HEK293 (cell line): ENCODE measurements at regions not wholly inside any gene's neighbourhood (a gene's known extent, or its start where the extent isn't known, plus 50 kb on each side); places are given as distances from the start of the nearest gene placed in this dataset.

Experiments
- CTCF ChIA-PET: fragments of 350-600 bp; formaldehyde crosslinking; extraction: SDS; loops from one replicate; lab custom pipeline; 2021; ENCODE audit warnings: antibody characterized with exemption; lab: Yijun Ruan, JAX
- POLR2A ChIA-PET: fragments of 300-600 bp; formaldehyde crosslinking; extraction: SDS; loops from one replicate; lab custom pipeline; 2020; ENCODE audit warnings: antibody characterized with exemption, inconsistent platforms; lab: Yijun Ruan, JAX
- H3K27ac ChIP-seq: fragments of 200-500 bp; sonication (Bioruptor generic); 2 replicates; pipeline ENCODE4 v1.5.1; 2014; ENCODE audit warnings: low read depth, low read length, control low read depth, inconsistent platforms; ENCODE audit errors: extremely low read depth
- H3K36me3 ChIP-seq, 2 experiments: fragments of 200-500 bp in 1 of 2; sonication (Bioruptor generic) in 1 of 2; 1 replicate in 1 of 2; 2 replicates in 1 of 2; pipeline ENCODE4 v1.5.1; 2014 to 2017; ENCODE audit warnings: inconsistent platforms in 2 of 2, low read length in 2 of 2; ENCODE audit not compliant: control insufficient read depth in 2 of 2, insufficient read depth in 1 of 2
- H3K4me1 ChIP-seq: fragments of 200-500 bp; sonication (Bioruptor generic); 2 replicates; pipeline ENCODE4 v1.5.1; 2014; ENCODE audit warnings: mild to moderate bottlenecking, low read length, inconsistent platforms; ENCODE audit not compliant: control insufficient read depth, insufficient read depth
- H3K4me3 ChIP-seq: 2 replicates; pipeline ENCODE4 v1.5.1; 2011; ENCODE audit warnings: low read depth, mild to moderate bottlenecking, control low read depth, low read length, moderate library complexity
- H3K9me3 ChIP-seq: fragments of 200-500 bp; sonication (Bioruptor generic); 2 replicates; pipeline ENCODE4 v1.5.1; 2014; ENCODE audit warnings: low read depth, low read length, inconsistent platforms; ENCODE audit not compliant: control insufficient read depth, insufficient read depth
- BCL6B ChIP-seq: fragments of 450-650 bp; formaldehyde crosslinking; IDR thresholded peaks from 2 replicates; pipeline ENCODE4 v1.5.1; 2017; ENCODE audit warnings: missing biosample characterization, missing genetic modification characterization
- EGR2 ChIP-seq: fragments of 450-650 bp; formaldehyde crosslinking; IDR thresholded peaks from 2 replicates; pipeline ENCODE4 v1.5.1; 2016; ENCODE audit warnings: low read depth, missing biosample characterization, missing genetic modification characterization
- HIC1 ChIP-seq: fragments of 450-650 bp; formaldehyde crosslinking; IDR thresholded peaks from 2 replicates; pipeline ENCODE4 v1.5.1; 2016; ENCODE audit warnings: missing biosample characterization, missing genetic modification characterization
- MYNN ChIP-seq: fragments of 450-650 bp; formaldehyde crosslinking; IDR thresholded peaks from 2 replicates; pipeline ENCODE4 v1.5.1; 2016; ENCODE audit warnings: missing biosample characterization, missing genetic modification characterization, borderline replicate concordance
- MZF1 ChIP-seq: fragments of 450-650 bp; formaldehyde crosslinking; IDR thresholded peaks from 2 replicates; pipeline ENCODE4 v1.5.1; 2017; ENCODE audit warnings: missing biosample characterization, missing genetic modification characterization, borderline replicate concordance
- YY1 ChIP-seq: fragments of 450-650 bp; formaldehyde crosslinking; IDR thresholded peaks from 2 replicates; pipeline ENCODE4 v1.5.1; 2018; ENCODE audit warnings: missing biosample characterization, missing genetic modification characterization
- ZBTB6 ChIP-seq: fragments of 450-650 bp; formaldehyde crosslinking; IDR thresholded peaks from 2 replicates; pipeline ENCODE4 v1.5.1; 2017; ENCODE audit warnings: missing biosample characterization, missing genetic modification characterization
- ZFP3 ChIP-seq: fragments of 450-650 bp; formaldehyde crosslinking; IDR thresholded peaks from 2 replicates; pipeline ENCODE4 v1.5.1; 2016; ENCODE audit warnings: low read depth, missing biosample characterization, missing genetic modification characterization
- ZNF121 ChIP-seq: fragments of 450-650 bp; formaldehyde crosslinking; IDR thresholded peaks from 2 replicates; pipeline ENCODE4 v1.5.1; 2016; ENCODE audit warnings: missing biosample characterization, missing genetic modification characterization
- ZNF138 ChIP-seq: fragments of 450-650 bp; formaldehyde crosslinking; IDR thresholded peaks from 2 replicates; pipeline ENCODE4 v1.5.1; 2016; ENCODE audit warnings: missing biosample characterization, missing genetic modification characterization, borderline replicate concordance
- ZNF140 ChIP-seq: fragments of 450-650 bp; formaldehyde crosslinking; IDR thresholded peaks from 2 replicates; pipeline ENCODE4 v1.5.1; 2016; ENCODE audit warnings: missing biosample characterization, missing genetic modification characterization
- ZNF16 ChIP-seq: fragments of 450-650 bp; formaldehyde crosslinking; IDR thresholded peaks from 2 replicates; pipeline ENCODE4 v1.5.1; 2016; ENCODE audit warnings: low read depth, missing biosample characterization, missing genetic modification characterization
- ZNF248 ChIP-seq: fragments of 450-650 bp; formaldehyde crosslinking; IDR thresholded peaks from 2 replicates; pipeline ENCODE4 v1.5.1; 2017; ENCODE audit warnings: missing biosample characterization, missing genetic modification characterization
- ZNF274 ChIP-seq, 2 experiments: fragments of 200-500 bp in 1 of 2; fragments of 450-650 bp in 1 of 2; sonication (Bioruptor generic) in 1 of 2; formaldehyde crosslinking in 1 of 2; IDR thresholded peaks; 2 replicates each; pipeline versions ENCODE4 v1.5.1 to v1.6.1; 2014 to 2016; ENCODE audit warnings: borderline replicate concordance in 1 of 2, inconsistent platforms in 1 of 2, low read length in 1 of 2, missing biosample characterization in 1 of 2, missing genetic modification characterization in 1 of 2
- ZNF292 ChIP-seq: fragments of 450-650 bp; formaldehyde crosslinking; IDR thresholded peaks from 2 replicates; pipeline ENCODE4 v1.5.1; 2016; ENCODE audit warnings: low read depth, missing biosample characterization, missing genetic modification characterization, borderline replicate concordance
- ZNF529 ChIP-seq: fragments of 450-650 bp; formaldehyde crosslinking; IDR thresholded peaks from 2 replicates; pipeline ENCODE4 v1.5.1; 2017; ENCODE audit warnings: missing genetic modification characterization, missing biosample characterization; ENCODE audit not compliant: insufficient replicate concordance
- ZNF549 ChIP-seq: fragments of 450-650 bp; IDR thresholded peaks from 2 replicates; pipeline ENCODE4 v1.5.1; 2018; ENCODE audit warnings: missing biosample characterization, missing genetic modification characterization, mild to moderate bottlenecking, inconsistent platforms, moderate library complexity
- ZNF561 ChIP-seq: fragments of 450-650 bp; IDR thresholded peaks from 2 replicates; pipeline ENCODE4 v1.5.1; 2018; ENCODE audit warnings: missing biosample characterization, missing genetic modification characterization, borderline replicate concordance
- ZNF600 ChIP-seq: fragments of 450-650 bp; formaldehyde crosslinking; IDR thresholded peaks from 2 replicates; pipeline ENCODE4 v1.5.1; 2016; ENCODE audit warnings: missing biosample characterization, missing genetic modification characterization
- ZNF645 ChIP-seq: fragments of 450-650 bp; formaldehyde crosslinking; IDR thresholded peaks from 2 replicates; pipeline ENCODE4; 2016; ENCODE audit warnings: missing biosample characterization, missing genetic modification characterization
- ZNF660 ChIP-seq: fragments of 450-650 bp; IDR thresholded peaks from 2 replicates; pipeline ENCODE4 v1.5.1; 2018; ENCODE audit warnings: missing biosample characterization, mild to moderate bottlenecking, missing genetic modification characterization
- ZSCAN18 ChIP-seq: fragments of 450-650 bp; formaldehyde crosslinking; IDR thresholded peaks from 2 replicates; pipeline ENCODE4 v1.5.1; 2016; ENCODE audit warnings: missing biosample characterization, missing genetic modification characterization

- Histone ChIP-seq H3K9me3 (no peaks in the 10 kb centered on the region), H3K27ac (no peak overlapping the region), H3K36me3 (no peaks in the 10 kb centered on the region), H3K4me3 (no peak overlapping the region), H3K4me1 (no peaks in the 10 kb centered on the region)
- no peak for TF ChIP-seq ZNF274 (IDR thresholded peaks at IDR 0.05; ENCODE audit: low read length)
- no peak for TF ChIP-seq ZNF274 (tag by site-specific recombination; IDR thresholded peaks at IDR 0.05; ENCODE audit: borderline replicate concordance)
- no peak for TF ChIP-seq ZFP3 (tag by site-specific recombination)
- no peak for TF ChIP-seq MYNN (tag by site-specific recombination)
- no peak for TF ChIP-seq ZNF248
- TF ChIP-seq HIC1 (tag by site-specific recombination) = no peak
- TF ChIP-seq ZNF121 = no peak
- no peak for TF ChIP-seq ZNF292 (tag by site-specific recombination)
- no peak for TF ChIP-seq ZNF140 (tag by site-specific recombination)
- no peak for TF ChIP-seq ZNF600 (tag by site-specific recombination)
- no peak for TF ChIP-seq ZNF645 (tag by site-specific recombination)
- TF ChIP-seq ZNF660 = no peak
- CTCF ChIA-PET = interaction anchor here (0.7 kb wide), 1 partner anchor 24 kb away, joined by 4 read pairs; no protein-coding TSS in a partner anchor
- POLR2A ChIA-PET = no interaction called here
Measured at GRCh38 chr2:223433461-223433860, 168.7 kb downstream of the SCG2 start.

GRCh38 chr2:223437788-223438187 is 164.4 kb downstream of the SCG2 start:
- CTCF ChIA-PET = interaction anchor here (0.6 to 0.8 kb wide), 2 partner anchors 20 to 22 kb away, joined by 3 read pairs; no protein-coding TSS in a partner anchor
- Histone ChIP-seq H3K4me1 (no peaks in the 10 kb centered on the region), H3K4me3 (no peak overlapping the region), H3K27ac (no peak overlapping the region), H3K9me3 (no peaks in the 10 kb centered on the region), H3K36me3 (no peaks in the 10 kb centered on the region)
- POLR2A ChIA-PET = no interaction called here
- TF ChIP-seq ZNF138 (tag by site-specific recombination) (no peak), YY1 (tag by site-specific recombination) (no peak), ZBTB6 (tag by site-specific recombination) (no peak), ZNF16 (tag by site-specific recombination) (no peak), EGR2 (no peak), ZNF561 (tag by site-specific recombination) (no peak), BCL6B (no peak), MZF1 (tag by site-specific recombination) (no peak), ZNF529 (tag by site-specific recombination) (no peak), ZSCAN18 (tag by site-specific recombination) (no peak), ZNF549 (tag by site-specific recombination) (no peak)
